Stimulated activated naive CD4-positive, alpha-beta T cell (primary cell): ENCODE measurements at regions not wholly inside any gene's neighbourhood (a gene's known extent, or its start where the extent isn't known, plus 50 kb on each side); places are given as distances from the start of the nearest gene placed in this dataset.
A peak's percentile ranks its signal among the peaks of the same experiment; 100 is the strongest.

Experiments used
- DNase-seq, 6 experiments: peaks; one replicate each; lab custom pipeline; 2025; lab: John Stamatoyannopoulos, UW

- DNase-seq, result no peak
These were observed 55.1 kb upstream of the PAGE4 start for GRCh38 chrX:49773993-49774392.

GRCh38 chrX:49767236-49767635 lies 61.9 kb upstream of the PAGE4 start:
- no peak for DNase-seq

GRCh38 chrX:49762175-49762720 lies 66.5 kb upstream of the PAGE1 start:
- no peak for DNase-seq

- peak in 3 of 6 experiments; percentile 1 to 19 (median 10) for DNase-seq
These were observed 65.7 kb upstream of the PAGE1 start for GRCh38 chrX:49761481-49761880.

GRCh38 chrX:49760290-49760890 lies 64.6 kb upstream of the PAGE1 start:
- no peak for DNase-seq

GRCh38 chrX:49756692-49757091 lies 60.9 kb upstream of the PAGE1 start:
- no peak for DNase-seq

GRCh38 chrX:49754233-49754857 lies 58.6 kb upstream of the PAGE1 start:
- DNase-seq, result peak; percentile 1 to 45 (median 22)

- DNase-seq, result no peak
These were observed 57.9 kb upstream of the PAGE1 start for GRCh38 chrX:49753691-49754090.

- DNase-seq, result no peak
These were observed 52.6 kb upstream of the PAGE1 start for GRCh38 chrX:49748211-49748956.

- no peak for DNase-seq
These were observed 50.5 kb upstream of the PAGE1 start for GRCh38 chrX:49746306-49746705.
